GM10266 (cell line): ENCODE measurements at regions not wholly inside any gene's neighbourhood (a gene's known extent, or its start where the extent isn't known, plus 50 kb on each side); places are given as distances from the start of the nearest gene placed in this dataset.
"Not testable (repeated sequence)": the region's sequence is repeated elsewhere in the genome, so short reads cannot be mapped to it uniquely, and the experiment has no call there.

Experiments
- DNase-seq: peaks from one replicate; pipeline ENCODE4 v3.0.0; 2012; ENCODE audit errors: extremely low spot score
- CTCF ChIP-seq: IDR thresholded peaks from 2 replicates; pipeline ENCODE4 v1.5.1; 2012; ENCODE audit warnings: mild to moderate bottlenecking, low read depth; ENCODE audit not compliant: control insufficient read depth, insufficient read depth; ENCODE audit errors: missing control alignments

- DNase-seq: no peak
- no peak for TF ChIP-seq CTCF
Measured at GRCh38 chr6:141953072-141953471, 179.7 kb upstream of the GJE1 start.

GRCh38 chr6:141946502-141946901 lies 186.2 kb upstream of the GJE1 start:
- DNase-seq: no peak
- no peak for TF ChIP-seq CTCF

GRCh38 chr6:141938664-141939063 lies 194.1 kb upstream of the GJE1 start:
- no peak for TF ChIP-seq CTCF
- DNase-seq: no peak

- no peak for TF ChIP-seq CTCF
- DNase-seq: no peak
Measured at GRCh38 chr6:141932685-141933084, 200.0 kb upstream of the GJE1 start.

GRCh38 chr6:141926200-141926900 lies 206.4 kb upstream of the GJE1 start:
- not testable (repeated sequence) for DNase-seq

- DNase-seq: no peak
- no peak for TF ChIP-seq CTCF
Measured at GRCh38 chr6:141925001-141925400, 207.7 kb upstream of the GJE1 start.

- no peak for TF ChIP-seq CTCF
- DNase-seq: no peak
Measured at GRCh38 chr6:141922898-141923297, 209.8 kb upstream of the GJE1 start.

GRCh38 chr6:141916682-141917505 lies 215.8 kb upstream of the GJE1 start:
- not testable (repeated sequence) for DNase-seq
